ENCODE measurements at regions not wholly inside any gene's neighbourhood (a gene's known extent, or its start where the extent isn't known, plus 50 kb on each side); places are given as distances from the start of the nearest gene placed in this dataset.
A peak's percentile ranks its signal among the peaks of the same experiment; 100 is the strongest.

- DNase-seq (ENCODE audit: low spot score): no peak
Measured at GRCh38 chr5:91727463-91727862, 344.3 kb upstream of the ARRDC3 start.

GRCh38 chr5:91722736-91723467, 339.8 kb upstream of the ARRDC3 start:
- DNase-seq (ENCODE audit: low spot score): no peak

- no peak for DNase-seq (ENCODE audit: low spot score)
Measured at GRCh38 chr5:91712718-91713117, 329.6 kb upstream of the ARRDC3 start.

GRCh38 chr5:91707521-91707841, 324.4 kb upstream of the ARRDC3 start:
- DNase-seq (ENCODE audit: low spot score): no peak

GRCh38 chr5:91706785-91707520, 323.8 kb upstream of the ARRDC3 start:
- no peak for DNase-seq (ENCODE audit: low spot score)

- DNase-seq (ENCODE audit: low spot score): no peak
Measured at GRCh38 chr5:91703128-91703527, 320.0 kb upstream of the ARRDC3 start.

GRCh38 chr5:91699429-91699828, 316.3 kb upstream of the ARRDC3 start:
- DNase-seq (ENCODE audit: low spot score): no peak

- no peak for DNase-seq (ENCODE audit: low spot score)
Measured at GRCh38 chr5:91691592-91691991, 308.5 kb upstream of the ARRDC3 start.

- peak; percentile 27 for DNase-seq (ENCODE audit: low spot score)
Measured at GRCh38 chr5:91690921-91691320, 307.8 kb upstream of the ARRDC3 start.

GRCh38 chr5:91687430-91687829, 304.3 kb upstream of the ARRDC3 start:
- DNase-seq (ENCODE audit: low spot score): no peak

GRCh38 chr5:91684625-91685024, 301.5 kb upstream of the ARRDC3 start:
- no peak for DNase-seq (ENCODE audit: low spot score)

GRCh38 chr5:91670563-91670962, 287.4 kb upstream of the ARRDC3 start:
- no peak for DNase-seq (ENCODE audit: low spot score)

GRCh38 chr5:91670122-91670521, 287.0 kb upstream of the ARRDC3 start:
- no peak for DNase-seq (ENCODE audit: low spot score)

GRCh38 chr5:91668261-91668660, 285.1 kb upstream of the ARRDC3 start:
- no peak for DNase-seq (ENCODE audit: low spot score)

GRCh38 chr5:91652678-91653077, 269.6 kb upstream of the ARRDC3 start:
- no peak for DNase-seq (ENCODE audit: low spot score)

- DNase-seq (ENCODE audit: low spot score): no peak
Measured at GRCh38 chr5:91651704-91652103, 268.6 kb upstream of the ARRDC3 start.

GRCh38 chr5:91645347-91645746, 262.2 kb upstream of the ARRDC3 start:
- DNase-seq (ENCODE audit: low spot score): no peak

GRCh38 chr5:91643797-91644196, 260.7 kb upstream of the ARRDC3 start:
- no peak for DNase-seq (ENCODE audit: low spot score)

- no peak for DNase-seq (ENCODE audit: low spot score)
Measured at GRCh38 chr5:91642581-91642980, 259.5 kb upstream of the ARRDC3 start.

- DNase-seq (ENCODE audit: low spot score): peak; percentile 58
Measured at GRCh38 chr5:91641730-91642350, 258.7 kb upstream of the ARRDC3 start.

- DNase-seq (ENCODE audit: low spot score): no peak
Measured at GRCh38 chr5:91639744-91640143, 256.6 kb upstream of the ARRDC3 start.

- DNase-seq (ENCODE audit: low spot score): no peak
Measured at GRCh38 chr5:91638010-91638409, 254.9 kb upstream of the ARRDC3 start.

Data from A172 (cell line).